Osteocyte (in vitro differentiated cells): ENCODE measurements at regions not wholly inside any gene's neighbourhood (a gene's known extent, or its start where the extent isn't known, plus 50 kb on each side); places are given as distances from the start of the nearest gene placed in this dataset.

Experiments used
- DNase-seq: peaks from one replicate; pipeline ENCODE4 v3.0.0; 2021; ENCODE audit warnings: mixed read lengths; ENCODE audit not compliant: unreplicated experiment; ENCODE audit errors: extremely low spot score
- H3K27ac Mint-ChIP-seq: one replicate; pipeline ENCODE4 v1.8.0; 2021; ENCODE audit warnings: mild to moderate bottlenecking, mixed read lengths; ENCODE audit not compliant: unreplicated experiment
- H3K27me3 Mint-ChIP-seq: one replicate; pipeline ENCODE4 v1.8.0; 2021; ENCODE audit warnings: mixed read lengths; ENCODE audit not compliant: unreplicated experiment
- H3K36me3 Mint-ChIP-seq: one replicate; pipeline ENCODE4 v1.8.0; 2021; ENCODE audit warnings: mixed read lengths; ENCODE audit not compliant: unreplicated experiment
- H3K4me1 Mint-ChIP-seq: one replicate; pipeline ENCODE4 v1.8.0; 2021; ENCODE audit warnings: mixed read lengths; ENCODE audit not compliant: unreplicated experiment
- H3K4me3 Mint-ChIP-seq: one replicate; pipeline ENCODE4 v1.8.0; 2021; ENCODE audit warnings: mild to moderate bottlenecking, moderate library complexity, mixed read lengths; ENCODE audit not compliant: unreplicated experiment
- H3K9me3 Mint-ChIP-seq: one replicate; pipeline ENCODE4 v1.8.0; 2021; ENCODE audit warnings: mixed read lengths; ENCODE audit not compliant: unreplicated experiment
- TF ChIP-seq, protein P1 (sequence below): fragments of 200-600 bp; sonication (generic); IDR thresholded peaks from 2 replicates; pipeline ENCODE4 v1.5.0; 2021; ENCODE audit warnings: antibody characterized with exemption, mild to moderate bottlenecking, moderate library complexity

DNA sequence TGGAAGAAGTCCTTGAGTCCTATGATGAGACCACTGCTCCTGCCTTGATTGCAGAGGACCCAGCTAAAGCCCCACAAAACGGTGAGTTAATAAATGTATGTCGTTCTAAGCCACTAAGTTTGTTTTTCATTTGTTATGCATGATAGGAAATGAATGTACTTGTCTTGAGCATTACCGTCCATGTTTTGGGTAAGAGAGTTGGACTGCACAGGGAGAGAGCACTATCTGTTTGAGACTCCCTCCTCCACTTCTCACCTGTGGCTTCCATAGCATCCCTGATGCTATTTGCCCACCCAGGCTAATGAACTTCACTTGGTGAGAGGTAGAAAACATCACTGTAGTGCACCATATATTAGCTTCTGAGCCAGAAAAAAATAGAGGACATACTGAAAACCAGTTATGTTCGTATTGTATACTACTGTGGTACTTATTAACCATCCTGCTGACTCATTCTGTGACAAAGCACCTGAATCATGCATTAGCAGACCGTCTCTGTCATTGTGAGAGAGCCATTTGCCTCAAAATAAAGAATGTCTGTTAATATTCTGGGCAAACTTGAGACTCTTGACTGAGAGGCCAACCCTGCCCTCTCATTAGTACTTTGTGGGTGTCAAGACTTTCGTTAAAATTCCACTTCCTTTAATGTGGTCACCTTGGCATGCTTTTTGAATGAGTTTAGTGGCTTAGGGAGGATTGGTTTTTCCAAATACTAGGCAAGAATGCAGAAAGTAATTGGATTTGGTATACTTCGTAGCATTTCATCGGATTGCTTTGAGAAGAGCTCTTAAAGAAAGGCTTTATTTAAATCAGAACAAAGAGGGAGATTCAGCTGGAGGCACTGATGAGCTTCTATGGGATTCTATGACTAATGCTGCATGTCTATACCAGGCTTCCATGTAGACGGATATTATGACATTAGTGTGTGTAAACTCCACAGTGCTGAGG, 99.3 kb upstream of the GRPR start:
- peaks cover 6% of the 10 kb centered on the region for H3K4me1 Mint-ChIP-seq
- no peak overlapping the region for H3K27ac Mint-ChIP-seq
- TF ChIP-seq, protein P1, sequence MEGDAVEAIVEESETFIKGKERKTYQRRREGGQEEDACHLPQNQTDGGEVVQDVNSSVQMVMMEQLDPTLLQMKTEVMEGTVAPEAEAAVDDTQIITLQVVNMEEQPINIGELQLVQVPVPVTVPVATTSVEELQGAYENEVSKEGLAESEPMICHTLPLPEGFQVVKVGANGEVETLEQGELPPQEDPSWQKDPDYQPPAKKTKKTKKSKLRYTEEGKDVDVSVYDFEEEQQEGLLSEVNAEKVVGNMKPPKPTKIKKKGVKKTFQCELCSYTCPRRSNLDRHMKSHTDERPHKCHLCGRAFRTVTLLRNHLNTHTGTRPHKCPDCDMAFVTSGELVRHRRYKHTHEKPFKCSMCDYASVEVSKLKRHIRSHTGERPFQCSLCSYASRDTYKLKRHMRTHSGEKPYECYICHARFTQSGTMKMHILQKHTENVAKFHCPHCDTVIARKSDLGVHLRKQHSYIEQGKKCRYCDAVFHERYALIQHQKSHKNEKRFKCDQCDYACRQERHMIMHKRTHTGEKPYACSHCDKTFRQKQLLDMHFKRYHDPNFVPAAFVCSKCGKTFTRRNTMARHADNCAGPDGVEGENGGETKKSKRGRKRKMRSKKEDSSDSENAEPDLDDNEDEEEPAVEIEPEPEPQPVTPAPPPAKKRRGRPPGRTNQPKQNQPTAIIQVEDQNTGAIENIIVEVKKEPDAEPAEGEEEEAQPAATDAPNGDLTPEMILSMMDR, result no peak
- H3K27me3 Mint-ChIP-seq, result no peaks in the 10 kb centered on the region
- no peaks in the 10 kb centered on the region for H3K9me3 Mint-ChIP-seq
- no peak for DNase-seq
- no peaks in the 10 kb centered on the region for H3K36me3 Mint-ChIP-seq
- no peak overlapping the region for H3K4me3 Mint-ChIP-seq

DNA sequence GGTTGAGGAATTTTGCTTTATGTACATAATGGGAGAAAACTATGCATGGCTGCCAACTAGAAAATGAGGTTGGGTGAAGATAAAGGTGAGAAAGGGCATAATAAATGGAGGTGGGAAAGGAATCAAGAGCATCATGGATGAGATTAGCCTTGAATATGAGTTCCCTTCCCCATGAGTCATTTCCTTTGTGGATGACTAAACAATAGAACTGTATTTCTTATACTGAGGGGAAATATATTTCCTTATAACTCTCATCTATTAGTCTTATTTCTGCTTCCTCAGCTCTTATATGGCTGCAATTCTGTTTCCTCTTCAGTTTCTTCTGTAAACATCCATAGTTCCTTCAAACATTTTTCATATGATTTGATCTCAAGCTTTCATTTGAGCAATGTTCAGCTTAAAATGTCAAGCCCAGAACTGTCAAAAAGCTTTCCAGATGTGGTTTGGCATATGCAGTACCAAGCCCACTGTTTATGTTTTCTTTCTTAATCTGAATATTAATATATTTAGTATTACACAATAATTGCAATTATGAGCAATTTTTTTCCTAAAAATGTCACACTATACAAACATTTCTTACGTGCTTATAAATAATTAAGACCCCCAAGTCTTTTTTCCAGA, 100.7 kb upstream of the GRPR start:
- Mint-ChIP-seq H3K27ac (no peak overlapping the region), H3K27me3 (peaks cover 8% of the 10 kb centered on the region), H3K36me3 (no peaks in the 10 kb centered on the region), H3K9me3 (no peaks in the 10 kb centered on the region), H3K4me1 (peaks cover 6% of the 10 kb centered on the region), H3K4me3 (no peak overlapping the region)
- TF ChIP-seq, protein P1, result no peak
- no peak for DNase-seq

DNA sequence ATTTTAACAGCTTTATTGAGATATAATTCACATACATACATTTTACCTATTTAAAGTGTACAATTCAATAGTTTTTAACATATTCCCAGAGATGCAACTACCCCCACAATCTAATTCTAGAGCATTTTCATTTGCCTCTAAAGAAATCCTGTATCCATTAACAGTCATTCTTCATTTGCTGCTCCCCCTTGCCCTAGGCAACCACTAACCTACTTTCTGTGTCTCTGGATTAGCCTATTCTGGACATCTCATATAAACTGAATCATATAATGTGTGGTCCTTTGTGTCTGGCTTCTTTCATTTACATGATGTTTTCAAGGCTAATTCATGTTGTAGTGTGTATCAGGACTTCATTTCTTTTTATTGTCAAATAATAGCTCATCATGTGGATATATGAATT, 105.1 kb upstream of the GRPR start:
- no peak for DNase-seq
- TF ChIP-seq, protein P1, result no peak
- H3K36me3 Mint-ChIP-seq, result no peaks in the 10 kb centered on the region
- no peaks in the 10 kb centered on the region for H3K9me3 Mint-ChIP-seq
- H3K27ac Mint-ChIP-seq, result no peak overlapping the region
- peaks cover 4% of the 10 kb centered on the region for H3K4me1 Mint-ChIP-seq
- H3K27me3 Mint-ChIP-seq, result peaks cover 14% of the 10 kb centered on the region
- H3K4me3 Mint-ChIP-seq, result no peak overlapping the region

DNA sequence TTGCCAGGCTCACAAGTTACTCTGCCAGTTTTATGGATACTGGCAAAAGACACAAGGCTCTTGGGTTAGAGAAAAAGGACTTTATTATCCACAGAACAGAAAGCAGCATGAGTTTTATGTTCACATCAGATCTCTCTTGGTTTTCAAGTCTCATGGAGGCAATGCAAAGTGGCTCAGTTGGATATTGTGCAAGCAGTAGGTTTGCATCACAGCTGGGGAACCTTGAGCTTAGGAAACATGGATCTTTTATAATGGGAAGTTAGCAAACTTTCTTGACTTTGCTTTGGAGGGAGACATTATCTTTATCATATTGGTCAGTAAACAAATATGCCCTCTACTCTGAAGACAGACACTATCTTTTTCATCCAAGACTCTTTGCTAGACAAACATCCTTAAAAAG, 109.2 kb upstream of the GRPR start:
- Mint-ChIP-seq H3K4me3 (no peak overlapping the region), H3K27ac (no peak overlapping the region), H3K36me3 (no peaks in the 10 kb centered on the region), H3K4me1 (no peaks in the 10 kb centered on the region), H3K9me3 (no peaks in the 10 kb centered on the region), H3K27me3 (peaks cover 17% of the 10 kb centered on the region)
- no peak for DNase-seq
- TF ChIP-seq, protein P1, result no peak

DNA sequence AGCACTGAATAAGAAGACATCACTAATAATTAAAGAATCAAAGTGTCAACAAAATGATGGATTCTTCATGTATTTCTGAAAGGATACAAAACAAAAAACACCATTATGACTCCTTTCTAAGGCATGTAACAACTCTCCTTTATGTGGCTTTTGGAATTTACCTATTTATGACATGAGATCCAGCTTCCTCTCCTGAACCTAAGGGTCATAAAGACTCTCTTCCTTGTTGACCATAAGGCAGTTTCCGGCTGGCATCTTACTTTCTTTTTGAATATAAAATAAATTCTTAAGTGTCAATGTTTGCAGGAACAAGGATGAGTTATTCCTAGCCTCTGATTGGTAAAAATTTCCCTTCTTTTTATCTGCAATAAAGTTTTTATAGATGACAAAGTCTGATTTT, 111.1 kb upstream of the GRPR start:
- no peaks in the 10 kb centered on the region for H3K4me1 Mint-ChIP-seq
- H3K36me3 Mint-ChIP-seq, result no peaks in the 10 kb centered on the region
- DNase-seq, result no peak
- peaks cover 8% of the 10 kb centered on the region for H3K27me3 Mint-ChIP-seq
- H3K27ac Mint-ChIP-seq, result no peak overlapping the region
- no peaks in the 10 kb centered on the region for H3K9me3 Mint-ChIP-seq
- TF ChIP-seq, protein P1, result no peak
- H3K4me3 Mint-ChIP-seq, result no peak overlapping the region
